AG04449 (cell line): ENCODE measurements at regions not wholly inside any gene's neighbourhood (a gene's known extent, or its start where the extent isn't known, plus 50 kb on each side); places are given as distances from the start of the nearest gene placed in this dataset.

Source experiments
- CTCF ChIA-PET: fragments of 350-600 bp; formaldehyde crosslinking; extraction: SDS; loops from one replicate; lab custom pipeline; 2021; ENCODE audit warnings: antibody characterized with exemption; lab: Yijun Ruan, JAX
- POLR2A ChIA-PET: fragments of 400-600, 350-600 bp; formaldehyde crosslinking; extraction: SDS; loops from one replicate; lab custom pipeline; 2020; ENCODE audit warnings: antibody characterized with exemption, inconsistent platforms; lab: Yijun Ruan, JAX
- DNase-seq: peaks from one replicate; pipeline ENCODE4 v3.0.0-alpha.2; 2010; ENCODE audit warnings: low read depth, low spot score
- H3K4me3 ChIP-seq: 2 replicates; pipeline ENCODE4 v1.5.1; 2011; ENCODE audit warnings: low read depth, mild to moderate bottlenecking, control low read depth, low read length
- CTCF ChIP-seq: IDR thresholded peaks from one replicate; pipeline ENCODE4 v1.5.1; 2011; ENCODE audit warnings: mild to moderate bottlenecking, moderate library complexity, low read length, control low read depth, inconsistent platforms; ENCODE audit not compliant: insufficient read depth; ENCODE audit errors: missing control alignments

GRCh38 chr13:107842562-107843180 lies 372.7 kb downstream of the LIG4 start:
- CTCF ChIA-PET: no interaction called here
- H3K4me3 ChIP-seq: no peak overlapping the region
- DNase-seq: no peak
- TF ChIP-seq CTCF: no peak
- POLR2A ChIA-PET: no interaction called here

GRCh38 chr13:107838588-107839161 lies 376.7 kb downstream of the LIG4 start:
- POLR2A ChIA-PET: no interaction called here
- CTCF ChIA-PET: no interaction called here
- no peak overlapping the region for H3K4me3 ChIP-seq
- no peak for DNase-seq
- TF ChIP-seq CTCF: no peak

GRCh38 chr13:107836685-107837084 lies 378.7 kb downstream of the LIG4 start:
- POLR2A ChIA-PET: no interaction called here
- TF ChIP-seq CTCF: no peak
- no peak overlapping the region for H3K4me3 ChIP-seq
- CTCF ChIA-PET: no interaction called here
- no peak for DNase-seq

GRCh38 chr13:107835339-107836018 lies 379.9 kb downstream of the LIG4 start:
- TF ChIP-seq CTCF: no peak
- H3K4me3 ChIP-seq: no peak overlapping the region
- CTCF ChIA-PET: no interaction called here
- POLR2A ChIA-PET: no interaction called here
- DNase-seq: no peak

GRCh38 chr13:107834717-107835116 lies 380.6 kb downstream of the LIG4 start:
- H3K4me3 ChIP-seq: no peak overlapping the region
- POLR2A ChIA-PET: no interaction called here
- no peak for TF ChIP-seq CTCF
- no peak for DNase-seq
- CTCF ChIA-PET: no interaction called here

- ChIA-PET CTCF (no interaction called here), POLR2A (no interaction called here)
- no peak overlapping the region for H3K4me3 ChIP-seq
- DNase-seq: no peak
- TF ChIP-seq CTCF: no peak
Observed at GRCh38 chr13:107834281-107834680, 381.1 kb downstream of the LIG4 start.
